CD4-positive, alpha-beta T cell treated with Interleukin-21 for 1 hour (primary cell): ENCODE measurements at regions not wholly inside any gene's neighbourhood (a gene's known extent, or its start where the extent isn't known, plus 50 kb on each side); places are given as distances from the start of the nearest gene placed in this dataset.

Experiments
- DNase-seq: peaks from one replicate; pipeline ENCODE4 v3.0.0-alpha.2; 2020

DNA sequence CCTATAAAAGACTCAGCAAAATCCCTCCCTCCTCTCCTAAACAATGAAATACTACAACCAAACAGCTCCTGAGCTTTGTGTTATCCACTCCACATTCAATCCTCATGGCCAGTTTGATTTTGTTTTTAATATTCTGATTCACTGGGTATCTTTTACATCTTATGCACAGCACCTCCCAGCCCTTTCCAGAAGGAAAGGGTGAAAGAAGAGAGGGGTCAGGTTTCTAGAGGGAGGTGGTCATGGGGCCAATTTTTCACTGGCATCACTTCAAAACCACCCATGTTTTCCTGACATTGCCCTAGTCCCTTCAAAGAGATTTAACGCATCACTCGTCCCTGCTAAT is 315.6 kb downstream of the LPIN1 start:
- no peak for DNase-seq

DNA sequence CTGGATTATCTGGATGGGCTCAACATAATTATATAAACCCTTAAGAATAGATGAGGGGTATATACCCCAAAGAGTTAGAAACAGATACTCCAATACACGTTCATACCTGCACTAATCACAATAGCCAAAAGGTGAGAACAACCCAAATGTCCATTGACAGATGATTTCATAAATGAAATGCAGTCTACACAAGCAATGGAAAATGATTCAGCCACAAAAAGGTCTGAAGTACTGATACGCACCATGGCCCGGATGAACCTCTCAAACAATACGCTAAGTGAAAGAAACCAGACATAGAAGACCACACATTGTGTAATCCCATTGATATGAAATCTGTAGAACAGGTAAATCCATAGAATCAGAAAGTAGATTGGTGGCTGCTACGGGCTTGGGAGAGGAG is 316.8 kb downstream of the LPIN1 start:
- DNase-seq = no peak

GRCh38 chr2:12064153-12064552 is 317.7 kb downstream of the LPIN1 start:
- DNase-seq = peak; percentile 60

GRCh38 chr2:12066116-12066515 is 319.7 kb downstream of the LPIN1 start:
- DNase-seq = no peak

- DNase-seq = no peak
Observed at GRCh38 chr2:12066986-12067385, 320.6 kb downstream of the LPIN1 start.

DNA sequence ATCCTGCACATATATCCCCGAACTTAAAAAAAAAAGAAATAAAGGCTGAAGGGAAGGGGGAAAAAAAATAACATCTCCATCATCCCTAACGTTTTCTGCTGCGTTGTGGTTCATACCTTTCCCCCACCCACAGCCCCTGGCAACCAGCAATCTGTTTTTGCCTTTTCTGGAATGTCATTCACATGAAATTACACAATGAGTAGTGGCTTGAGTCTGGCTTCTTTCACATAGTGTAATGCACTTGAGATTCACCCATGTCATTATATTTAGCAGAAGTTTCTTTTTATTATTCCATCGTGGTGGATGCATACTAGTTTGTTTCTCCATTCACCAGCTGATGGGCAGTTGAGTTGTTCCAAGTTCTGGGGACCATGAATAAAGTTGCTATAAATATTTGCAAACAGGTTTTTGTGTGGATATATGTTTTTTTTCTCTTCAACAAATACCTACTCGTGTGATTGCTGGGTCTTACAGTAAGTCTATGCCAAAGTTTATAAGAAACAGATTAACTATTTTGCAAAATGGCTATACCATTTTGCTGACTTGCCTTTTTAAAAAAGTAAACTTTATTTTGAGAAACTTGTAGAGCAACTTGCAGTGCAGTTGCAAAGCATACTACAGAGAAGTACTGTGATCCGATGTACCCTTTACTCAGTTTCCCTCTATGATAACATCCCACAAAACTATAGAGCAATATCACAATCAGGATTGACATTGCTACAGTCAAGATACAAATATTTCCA is 322.5 kb downstream of the LPIN1 start:
- no peak for DNase-seq

- DNase-seq = no peak
Observed at GRCh38 chr2:12070153-12070552, 323.7 kb downstream of the LPIN1 start.

- no peak for DNase-seq
Observed at GRCh38 chr2:12070581-12070980, 324.1 kb downstream of the LPIN1 start.

- DNase-seq = no peak
Observed at GRCh38 chr2:12071318-12071717, 324.9 kb downstream of the LPIN1 start.

- no peak for DNase-seq
Observed at GRCh38 chr2:12073217-12073852, 326.9 kb downstream of the LPIN1 start.

DNA sequence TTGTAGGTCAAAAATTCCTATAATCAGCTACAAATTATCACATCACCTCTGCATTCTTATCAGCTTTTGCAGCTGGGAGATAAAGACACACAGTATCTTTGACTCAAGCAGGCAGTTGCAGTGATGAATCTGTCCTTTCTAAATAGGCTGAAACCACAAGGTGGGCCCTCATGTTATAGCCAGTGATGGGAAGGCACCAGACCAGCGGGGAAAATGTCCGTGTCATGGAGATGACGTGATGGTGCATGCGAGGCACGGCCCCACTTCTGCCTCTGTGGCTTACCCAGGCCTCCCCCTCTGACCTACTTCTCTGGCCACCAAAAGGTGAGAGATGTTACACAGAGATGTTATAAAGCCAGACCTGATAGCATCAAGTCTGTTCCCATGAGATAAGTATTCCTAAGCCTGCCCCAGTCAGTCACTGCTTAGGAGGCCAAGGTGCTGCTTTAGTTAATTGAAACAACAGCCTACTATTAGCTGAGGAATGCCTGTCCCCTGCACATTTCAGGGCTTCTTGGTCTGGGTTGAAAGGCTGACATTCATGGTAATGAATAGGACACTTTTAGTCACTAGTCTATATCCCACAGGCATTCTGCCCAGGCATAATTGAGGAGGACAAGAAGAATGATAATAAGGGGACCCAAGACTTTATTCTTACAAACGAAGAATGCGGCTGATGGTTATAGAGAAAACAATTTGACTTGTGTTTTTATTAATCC is 327.9 kb downstream of the LPIN1 start:
- no peak for DNase-seq

DNA sequence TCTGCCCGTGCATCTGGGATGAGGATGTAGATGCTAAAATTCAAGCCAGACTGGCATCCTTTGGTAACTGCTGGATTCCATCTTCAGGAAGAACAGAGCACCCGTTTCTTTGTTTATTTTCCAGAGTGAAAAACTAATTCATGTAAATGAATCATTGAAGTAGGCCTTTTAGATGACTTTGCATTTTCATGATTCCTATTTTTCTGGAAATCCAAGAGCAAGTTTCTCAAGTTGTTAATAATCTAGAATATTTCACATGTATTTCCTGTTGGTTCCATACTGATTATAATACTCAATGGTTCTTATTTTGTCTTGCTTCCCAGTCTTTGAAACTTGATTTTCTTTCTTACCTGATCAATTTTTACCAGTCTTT is 328.4 kb downstream of the LPIN1 start:
- DNase-seq = no peak

DNA sequence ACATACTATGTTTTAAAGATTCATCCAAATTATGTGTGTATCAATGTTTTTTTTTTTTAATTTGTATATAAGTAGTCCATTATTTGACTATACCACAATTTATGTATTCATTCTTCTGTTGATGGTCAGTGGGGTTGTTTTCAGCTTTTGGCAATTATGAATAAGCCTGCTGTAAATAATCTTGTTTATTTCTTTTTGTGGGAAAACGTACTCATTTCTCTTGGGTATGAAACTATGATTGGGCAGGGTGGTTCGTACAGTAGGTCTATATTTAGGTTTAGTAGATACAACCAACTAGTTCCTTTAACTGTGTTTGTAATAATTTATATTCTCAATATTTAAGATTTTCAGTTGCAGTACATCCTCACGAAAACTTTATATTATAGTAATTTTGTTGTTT is 329.2 kb downstream of the LPIN1 start:
- DNase-seq = no peak

GRCh38 chr2:12076810-12077209 is 330.4 kb downstream of the LPIN1 start:
- DNase-seq = no peak

DNA sequence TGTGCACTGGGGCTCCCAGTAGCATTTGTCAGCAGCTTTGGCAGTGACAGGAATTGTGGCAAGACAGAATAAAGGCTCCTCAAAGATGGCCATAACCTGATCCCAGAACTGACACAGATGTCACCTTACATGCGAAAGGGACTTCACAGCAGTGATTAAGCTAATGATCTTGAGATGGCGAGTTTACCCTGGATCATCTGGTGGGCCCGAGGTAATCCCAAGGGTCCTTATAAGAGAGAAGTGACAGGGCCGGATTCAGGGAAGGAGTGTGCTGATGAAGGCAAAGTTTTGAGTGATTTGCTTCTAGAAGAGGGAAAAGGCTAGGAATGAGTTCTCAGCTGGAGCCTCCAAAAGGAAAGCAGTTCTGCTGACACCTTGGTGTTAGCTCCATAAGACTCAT is 333.9 kb downstream of the LPIN1 start:
- no peak for DNase-seq

GRCh38 chr2:12081481-12082210 is 335.2 kb downstream of the LPIN1 start:
- peak; percentile 49 for DNase-seq

- no peak for DNase-seq
Observed at GRCh38 chr2:12083081-12083581, 336.7 kb downstream of the LPIN1 start.

DNA sequence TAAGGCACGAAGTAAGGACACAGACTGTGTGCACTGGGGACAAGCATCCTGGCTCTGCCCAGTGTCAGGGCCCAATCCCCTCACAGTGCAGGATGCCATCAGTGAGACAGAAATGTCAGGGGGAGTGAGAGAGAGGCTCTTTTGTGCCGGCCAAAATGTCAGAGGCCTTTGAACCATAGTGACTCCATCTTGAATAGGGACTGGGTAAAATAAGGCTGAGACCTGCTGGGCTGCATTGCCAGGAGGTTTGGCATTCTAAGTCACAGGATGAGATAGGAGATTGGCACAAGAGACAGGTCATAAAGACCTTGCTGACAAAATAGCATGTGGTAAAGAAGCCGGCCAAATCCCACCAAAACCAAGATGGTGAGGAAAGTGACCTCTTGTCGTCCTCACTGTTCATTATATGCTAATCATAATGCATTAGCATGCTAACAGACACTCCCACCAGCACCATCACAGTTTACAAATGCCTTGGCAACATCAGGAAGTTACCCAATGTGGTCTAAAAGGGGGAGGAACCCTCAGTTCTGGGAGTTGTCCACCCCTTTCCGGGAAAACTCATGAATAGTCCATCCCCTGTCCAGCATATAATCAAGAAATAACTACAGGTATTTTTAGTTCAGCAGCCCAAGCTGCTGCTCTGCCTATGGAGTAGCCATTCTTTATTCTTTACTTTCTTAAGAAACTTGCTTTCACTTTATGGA is 337.4 kb downstream of the LPIN1 start:
- DNase-seq = no peak

GRCh38 chr2:12087175-12087574 is 340.7 kb downstream of the LPIN1 start:
- DNase-seq = no peak

GRCh38 chr2:12087671-12088380 is 341.4 kb downstream of the LPIN1 start:
- DNase-seq = no peak

DNA sequence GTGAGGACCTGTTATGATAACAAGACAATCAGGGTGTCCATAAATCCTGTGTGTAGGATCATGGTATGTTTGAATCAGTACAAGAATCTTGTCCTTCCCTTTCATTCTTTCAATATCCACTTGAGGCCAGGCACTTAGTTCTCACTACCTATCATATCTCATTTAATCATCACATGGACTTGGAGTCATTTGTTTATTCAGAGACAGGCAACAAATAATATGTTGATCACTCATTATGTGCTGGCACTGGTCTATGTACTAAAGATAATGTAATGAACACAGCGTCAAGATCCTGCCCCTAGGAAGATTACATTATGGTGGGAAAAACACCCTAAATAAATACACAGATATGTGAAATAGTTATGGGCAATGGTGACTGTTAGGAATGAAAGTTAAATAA is 342.6 kb downstream of the LPIN1 start:
- DNase-seq = no peak

- no peak for DNase-seq
Observed at GRCh38 chr2:12089496-12089895, 343.1 kb downstream of the LPIN1 start.
